ENCODE measurements at regions not wholly inside any gene's neighbourhood (a gene's known extent, or its start where the extent isn't known, plus 50 kb on each side); places are given as distances from the start of the nearest gene placed in this dataset.

- no peak for TF ChIP-seq CTCF (IDR thresholded peaks at IDR 0.05)
- TF ChIP-seq POLR2A (IDR thresholded peaks at IDR 0.05), result no peak
Observed at GRCh38 chr2:83115606-83116005, 1343.5 kb downstream of the SUCLG1 start.

Data from body of pancreas (tissue), 4 donors.